Epithelial cell of prostate (primary cell): ENCODE measurements at regions not wholly inside any gene's neighbourhood (a gene's known extent, or its start where the extent isn't known, plus 50 kb on each side); places are given as distances from the start of the nearest gene placed in this dataset.

Experiments used
- DNase-seq: peaks from one replicate; pipeline ENCODE4 v3.0.0-alpha.2; 2011; ENCODE audit warnings: low read depth, low spot score
- H3K27ac ChIP-seq: fragments of 450-650 bp; 2 replicates; pipeline ENCODE4 v1.5.1; 2017; ENCODE audit warnings: mild to moderate bottlenecking

DNA sequence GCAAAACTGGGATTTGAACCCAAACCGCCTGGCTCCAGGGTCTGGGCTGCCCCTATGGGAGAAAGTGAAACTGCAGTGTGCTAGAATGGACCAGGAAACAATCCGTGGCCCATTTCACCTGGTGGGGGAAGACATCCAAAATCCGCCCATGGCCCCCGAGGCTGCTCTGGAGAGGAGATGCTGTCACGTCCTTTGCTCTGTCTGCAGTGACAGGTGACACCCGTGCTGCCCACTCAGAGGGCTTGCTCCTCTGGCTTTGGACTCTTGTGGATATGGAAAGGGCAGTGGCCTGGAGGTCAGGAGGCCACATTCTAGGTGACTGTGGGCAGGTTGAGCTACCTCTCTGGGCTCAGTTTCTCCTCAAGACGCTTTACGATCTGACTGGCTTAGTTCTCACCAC, 151.2 kb upstream of the GPR26 start:
- no peak overlapping the region for H3K27ac ChIP-seq

DNA sequence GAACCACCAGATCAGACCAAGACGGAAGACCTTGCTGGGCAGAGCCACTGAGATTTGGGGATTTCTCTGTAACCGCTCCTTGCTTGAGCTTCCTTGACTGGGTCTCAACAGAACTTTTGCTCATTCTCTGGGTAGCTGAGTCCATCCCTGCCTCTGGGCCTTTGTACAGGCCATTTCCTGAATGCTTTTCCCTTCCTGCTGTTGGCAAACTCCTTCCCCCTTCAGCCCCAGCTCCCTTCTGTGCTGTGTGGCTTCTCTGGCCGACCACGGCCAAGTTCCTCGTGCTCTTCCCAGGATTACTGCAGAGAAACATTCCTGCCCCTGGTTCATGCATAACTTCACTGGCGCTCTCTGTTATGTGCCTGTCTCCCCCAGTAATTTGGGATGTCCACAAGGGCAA, 150.5 kb upstream of the GPR26 start:
- DNase-seq = no peak
- H3K27ac ChIP-seq = no peak overlapping the region

More for the DNA sequence above, 151.2 kb upstream of the GPR26 start:
- no peak for DNase-seq

DNA sequence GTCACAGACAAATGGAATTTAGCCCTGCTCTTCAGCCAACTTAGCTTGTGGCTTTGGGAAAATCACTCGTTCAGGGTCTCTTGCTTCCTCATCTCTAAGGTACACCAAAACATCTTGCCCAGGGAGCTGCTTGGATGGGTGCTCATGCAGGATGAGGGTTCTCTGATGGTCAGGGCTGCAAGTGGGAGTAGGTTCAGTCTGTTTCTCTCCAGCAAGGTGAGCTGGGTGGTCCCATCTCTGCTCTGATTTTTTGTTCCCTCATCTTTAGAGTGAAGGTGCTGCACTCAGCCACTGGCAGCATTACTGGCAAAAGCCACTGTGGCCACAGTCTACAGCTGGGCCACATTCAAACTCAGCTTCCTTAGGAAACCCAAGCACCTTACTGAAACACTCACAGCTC, 149.9 kb upstream of the GPR26 start:
- DNase-seq = no peak
- no peak overlapping the region for H3K27ac ChIP-seq

DNA sequence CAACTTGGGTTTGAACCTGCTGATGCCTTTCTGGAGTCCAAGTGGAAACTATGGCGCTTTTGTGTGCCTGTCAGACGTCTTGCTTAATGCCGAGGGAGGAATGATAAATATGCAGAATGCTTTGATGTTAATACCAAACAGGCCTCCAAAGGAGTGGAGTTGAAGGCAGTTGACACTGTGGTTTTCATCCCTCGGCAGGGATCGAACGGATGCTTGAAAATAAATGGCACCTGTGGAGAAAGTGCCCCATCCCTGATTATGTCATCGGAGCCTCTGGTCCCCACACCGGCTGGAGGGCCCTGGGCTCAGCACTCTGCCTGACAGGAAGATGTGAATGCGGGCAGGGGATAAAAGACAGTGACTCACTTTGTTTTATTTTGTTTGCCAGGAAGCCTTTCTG, 148.7 kb upstream of the GPR26 start:
- DNase-seq = no peak

DNA sequence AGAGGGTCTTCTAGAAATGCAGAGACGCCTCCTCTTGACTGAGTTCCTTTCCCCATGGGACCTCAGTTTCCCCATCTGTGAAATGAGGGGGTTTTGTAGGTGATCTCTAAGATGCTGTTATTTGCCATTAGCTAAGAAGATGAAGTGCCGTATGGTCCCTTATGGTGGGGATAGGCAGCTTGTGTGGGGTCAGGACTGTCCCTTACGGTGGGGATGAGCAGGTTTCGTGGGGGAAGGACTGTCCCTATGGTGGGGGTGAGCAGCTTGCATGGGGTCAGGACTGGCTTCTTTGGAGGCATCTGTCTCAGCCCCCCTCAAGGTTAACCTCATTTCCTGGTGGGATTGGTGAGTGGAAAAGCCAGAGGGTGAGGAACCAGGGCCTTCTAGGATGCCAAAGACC, 148.3 kb upstream of the GPR26 start:
- no peak for DNase-seq
- H3K27ac ChIP-seq = no peak overlapping the region

More for the DNA sequence above, 148.7 kb upstream of the GPR26 start:
- H3K27ac ChIP-seq = no peak overlapping the region

DNA sequence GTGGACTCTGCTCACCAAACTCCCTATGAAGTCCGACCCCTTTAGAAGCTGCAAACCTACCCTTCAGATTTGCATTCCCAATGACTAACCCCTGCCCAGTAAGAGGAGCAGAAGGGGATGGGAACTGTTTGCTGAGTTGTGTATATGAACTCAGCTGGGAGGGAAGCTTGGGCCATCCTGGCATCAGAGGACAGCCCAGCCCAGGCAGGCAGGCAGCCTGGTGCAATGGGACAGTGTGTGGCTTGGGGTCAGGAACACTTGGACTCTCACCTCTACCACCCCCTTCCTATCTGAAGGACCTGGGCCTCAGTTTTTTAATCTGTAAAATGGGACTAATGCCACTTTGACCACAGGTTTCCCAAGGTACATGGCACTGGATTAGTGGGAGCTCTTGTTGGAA, 147.4 kb upstream of the GPR26 start:
- DNase-seq = no peak
- no peak overlapping the region for H3K27ac ChIP-seq

DNA sequence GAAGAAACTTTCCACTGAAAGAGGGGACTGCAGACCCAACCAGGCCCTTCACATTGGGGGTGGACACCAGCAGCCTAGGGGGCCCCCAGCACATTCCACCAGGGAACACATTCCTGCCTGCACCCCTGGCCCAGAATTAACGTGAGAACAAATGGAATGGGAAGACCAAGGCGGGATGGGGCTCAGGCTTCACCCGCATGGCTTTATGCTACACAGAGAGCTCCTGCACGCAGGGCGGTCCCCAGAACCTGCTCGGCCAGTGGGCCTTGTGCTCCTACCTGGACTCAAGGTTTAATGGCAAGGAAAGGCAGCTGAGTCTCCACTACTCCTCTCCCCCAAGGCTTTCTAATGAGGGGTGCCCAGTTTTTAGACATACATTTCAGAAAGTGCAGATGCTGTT, 146.3 kb upstream of the GPR26 start:
- no peak for DNase-seq
- H3K27ac ChIP-seq = no peak overlapping the region

DNA sequence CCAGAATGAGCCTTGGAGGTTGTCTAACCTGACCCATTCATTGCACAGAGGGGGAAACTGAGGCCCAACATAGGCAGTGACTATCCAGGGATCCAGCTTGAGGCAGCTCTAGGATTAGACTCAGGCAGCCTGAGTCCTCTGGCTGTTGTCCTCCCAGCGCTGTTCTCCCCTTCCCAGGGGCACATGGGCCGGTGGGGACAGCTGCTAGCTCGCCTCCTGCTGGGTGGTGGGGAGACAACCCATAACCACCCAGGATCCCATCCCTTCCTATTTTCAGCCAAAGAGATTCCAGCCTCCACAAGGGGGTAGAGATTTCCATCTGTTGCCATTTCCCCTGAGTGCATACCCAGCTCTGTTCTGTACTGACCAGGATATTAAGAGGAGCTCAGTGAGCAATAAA, 145.1 kb upstream of the GPR26 start:
- no peak overlapping the region for H3K27ac ChIP-seq
- DNase-seq = no peak

DNA sequence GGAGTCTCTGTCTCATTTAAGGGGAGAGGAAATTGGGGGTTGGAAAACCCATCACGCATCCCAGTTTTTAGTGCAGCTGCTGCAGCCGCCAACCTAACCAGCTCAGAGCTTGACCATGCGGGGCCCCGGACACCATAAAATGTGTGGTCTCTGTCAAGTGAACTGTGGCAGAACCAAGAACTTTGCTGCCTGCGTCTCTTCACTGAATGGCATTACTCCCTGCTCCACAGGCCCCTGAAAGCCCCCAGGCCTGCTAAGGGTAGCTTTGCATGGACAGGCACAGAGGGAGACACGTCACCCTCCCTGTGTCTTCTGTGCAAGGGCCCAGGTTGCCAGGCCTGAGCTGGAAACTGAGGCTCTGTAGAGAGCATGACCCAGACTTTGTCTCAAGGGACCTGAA, 144.6 kb upstream of the GPR26 start:
- H3K27ac ChIP-seq = no peak overlapping the region
- DNase-seq = no peak

DNA sequence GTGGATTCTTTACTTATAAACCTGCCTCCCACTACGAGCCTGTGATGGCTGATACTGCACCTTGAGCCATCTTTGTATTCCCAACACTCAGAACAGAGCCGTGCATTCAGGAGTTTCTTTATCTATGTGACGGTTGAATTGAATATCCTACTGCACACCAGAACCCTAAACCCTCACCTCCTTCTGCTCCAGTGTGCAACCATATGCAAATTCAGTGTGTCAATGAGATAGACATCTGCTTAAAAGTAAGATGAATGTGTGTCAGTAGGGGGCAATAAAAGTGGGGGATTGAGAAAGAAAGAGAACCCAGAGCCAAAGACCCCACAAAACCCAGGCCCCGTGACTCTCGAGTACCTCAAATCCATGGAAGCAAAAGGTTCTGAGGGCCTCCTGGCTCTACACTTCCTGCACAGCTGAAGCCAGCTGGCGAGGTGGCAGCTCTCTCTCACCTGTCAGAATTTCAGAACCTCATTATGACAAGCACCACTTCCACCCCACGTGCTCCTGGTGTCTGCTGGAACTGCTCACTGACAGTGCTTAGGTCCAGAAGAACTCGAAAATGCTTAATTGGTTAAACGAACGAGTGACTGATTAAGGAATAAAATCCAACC, 143.3 kb upstream of the GPR26 start:
- H3K27ac ChIP-seq = no peak overlapping the region

DNA sequence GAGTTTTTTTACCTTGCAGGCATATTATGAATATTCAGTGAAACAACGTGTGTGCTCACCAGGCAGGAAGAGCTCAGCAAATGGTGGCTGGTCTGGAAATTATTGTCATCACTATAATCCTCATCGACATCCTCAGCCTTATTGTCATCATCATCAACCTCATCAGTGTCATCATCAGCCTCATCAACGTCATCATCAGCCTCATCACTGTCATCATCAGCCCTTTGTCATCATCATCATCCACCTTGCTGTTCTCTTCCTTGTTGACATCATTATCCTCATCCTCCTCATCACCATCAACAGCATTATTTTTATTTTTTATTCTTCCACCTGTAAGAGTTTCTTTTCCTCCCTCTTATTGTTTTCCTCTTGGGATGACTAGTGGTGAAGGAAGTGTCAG, 142.3 kb upstream of the GPR26 start:
- no peak for DNase-seq
- H3K27ac ChIP-seq = no peak overlapping the region

More for the DNA sequence above, 143.3 kb upstream of the GPR26 start:
- DNase-seq = no peak

DNA sequence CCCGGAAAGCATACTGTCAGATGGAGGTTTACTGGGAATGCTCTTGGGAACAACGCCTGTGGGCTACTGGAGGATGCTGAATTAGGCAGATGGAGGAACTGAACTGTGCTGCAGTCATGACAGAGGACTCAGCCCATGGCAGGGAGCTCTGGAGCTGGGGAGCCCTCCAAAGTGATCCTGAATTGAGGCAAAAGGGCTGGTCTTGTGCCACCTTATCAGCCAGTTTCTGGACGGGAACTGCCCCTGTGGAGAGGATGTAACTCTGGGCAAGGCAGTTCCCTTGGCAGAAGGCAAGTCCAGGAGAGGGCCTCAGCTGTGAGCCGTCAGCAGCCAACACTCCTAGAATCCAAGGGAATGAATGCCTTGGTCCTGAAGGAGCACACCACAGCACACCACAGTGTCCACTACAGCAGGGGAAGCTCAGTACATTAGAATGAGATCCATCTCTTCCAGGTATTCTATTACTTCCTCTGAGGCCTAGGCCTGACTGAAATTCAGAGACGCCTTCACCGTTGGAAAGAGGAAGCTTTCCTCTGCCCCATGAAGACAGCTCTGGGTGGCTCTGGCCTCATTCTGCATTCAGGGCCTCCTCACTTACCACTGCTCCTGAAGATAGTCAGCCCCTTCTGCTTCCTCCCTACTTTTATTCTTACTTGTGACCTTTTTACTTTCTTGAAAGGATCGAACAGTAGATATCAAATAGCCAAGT, 139.6 kb upstream of the GPR26 start:
- DNase-seq = no peak
- no peak overlapping the region for H3K27ac ChIP-seq

DNA sequence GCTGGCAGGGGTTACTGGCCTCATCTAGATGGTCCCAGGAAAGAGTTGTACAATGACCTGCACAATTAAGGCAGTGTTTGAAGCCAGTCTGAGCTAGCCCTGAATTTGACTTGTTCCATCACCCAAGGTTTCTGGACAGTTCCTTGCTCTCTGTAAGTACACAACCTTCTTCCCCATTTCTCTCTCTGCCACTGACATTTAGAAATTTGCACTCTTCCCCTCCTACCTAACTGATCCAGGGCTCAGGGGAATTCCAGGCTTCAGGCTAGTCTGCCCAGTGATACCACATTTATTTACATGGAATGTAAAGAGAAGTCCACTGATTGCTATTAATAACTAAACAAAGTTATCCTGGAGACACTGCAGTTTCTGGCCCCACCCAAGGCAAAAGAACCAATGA, 139.0 kb upstream of the GPR26 start:
- no peak overlapping the region for H3K27ac ChIP-seq
- no peak for DNase-seq

DNA sequence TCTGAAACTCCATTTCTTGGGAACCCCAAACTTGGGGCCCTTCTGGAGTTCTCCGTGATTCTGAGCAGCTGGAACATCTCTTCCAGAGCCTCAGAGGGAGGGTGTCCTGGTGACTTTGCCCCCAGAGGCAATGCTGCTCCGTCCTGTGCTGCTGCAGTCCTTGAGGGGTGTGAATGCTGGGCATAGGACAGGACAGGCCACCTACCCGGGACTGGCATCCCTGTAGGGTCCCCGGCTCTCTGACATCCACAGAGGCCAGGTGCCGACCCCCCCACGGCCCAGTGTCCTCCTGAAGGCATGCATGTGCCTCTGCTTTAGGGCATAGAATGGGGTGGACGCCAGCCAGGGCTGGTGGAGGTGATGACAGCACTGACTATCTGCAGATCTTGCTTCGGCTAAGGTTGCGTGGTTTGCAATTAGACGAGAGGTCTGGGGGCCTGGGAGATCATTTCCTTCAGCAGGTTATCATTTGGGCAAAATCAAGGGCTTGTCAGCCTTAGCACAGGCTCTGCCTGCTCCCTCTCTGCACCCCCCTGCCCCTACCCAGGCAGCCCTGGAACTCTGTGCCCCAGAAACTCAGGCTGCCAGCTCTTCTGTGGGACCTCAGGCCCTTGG, 136.9 kb upstream of the GPR26 start:
- H3K27ac ChIP-seq = no peak overlapping the region
- DNase-seq = no peak

DNA sequence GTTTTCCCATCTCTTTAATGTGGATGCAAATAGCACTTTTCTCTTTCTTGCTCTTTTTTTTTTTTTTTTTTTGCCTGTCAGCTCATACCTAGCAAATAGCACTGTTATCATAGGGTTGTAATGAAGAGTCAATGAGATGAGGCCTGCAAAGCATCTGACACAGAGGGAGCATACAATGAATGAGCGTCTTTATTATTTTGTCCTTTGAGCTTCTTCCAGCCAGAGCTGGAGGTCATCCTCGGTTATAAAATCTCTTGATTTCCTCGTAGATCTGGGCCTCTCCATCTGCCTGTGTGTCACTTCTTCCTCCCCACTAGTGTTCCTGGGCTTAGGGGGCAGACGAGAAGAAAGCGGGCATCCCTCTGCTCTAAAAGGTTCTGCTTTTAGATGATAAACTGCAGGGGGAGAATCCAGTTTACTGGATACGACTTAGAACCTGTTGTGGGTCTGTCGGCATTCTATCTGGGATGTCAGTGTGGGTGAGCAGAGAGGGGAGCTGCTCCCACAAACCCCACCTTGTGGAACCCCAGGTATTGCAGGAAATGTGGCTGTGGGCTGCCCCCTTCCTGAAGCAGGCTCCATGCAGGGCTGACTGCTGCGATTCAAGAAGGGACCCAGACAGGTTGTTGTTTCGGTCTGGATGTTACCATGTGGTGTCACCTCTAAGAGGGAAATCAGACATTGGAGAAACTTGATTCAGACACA, 135.8 kb upstream of the GPR26 start:
- no peak for DNase-seq

DNA sequence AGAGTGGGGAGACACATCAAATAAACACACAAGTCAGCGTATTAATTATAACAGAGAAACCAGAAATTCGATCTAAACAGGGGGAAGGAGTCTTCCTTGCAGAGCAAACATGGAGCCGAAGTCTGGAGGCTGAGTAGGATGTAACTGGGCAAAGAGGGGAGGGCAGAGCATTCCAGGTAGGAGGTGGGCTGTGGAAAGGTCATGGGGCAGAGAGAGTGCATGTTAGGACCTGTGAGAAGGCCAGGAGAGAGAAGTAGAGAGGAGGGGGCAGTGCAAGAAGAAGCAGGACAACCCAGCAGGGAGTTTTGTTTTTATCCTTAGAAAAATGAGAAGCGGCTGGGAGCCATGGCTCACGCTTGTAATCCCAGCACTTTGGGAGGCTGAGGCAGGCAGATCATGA, 130.8 kb upstream of the GPR26 start:
- no peak for DNase-seq

More for the DNA sequence above, 135.8 kb upstream of the GPR26 start:
- H3K27ac ChIP-seq = no peak overlapping the region

DNA sequence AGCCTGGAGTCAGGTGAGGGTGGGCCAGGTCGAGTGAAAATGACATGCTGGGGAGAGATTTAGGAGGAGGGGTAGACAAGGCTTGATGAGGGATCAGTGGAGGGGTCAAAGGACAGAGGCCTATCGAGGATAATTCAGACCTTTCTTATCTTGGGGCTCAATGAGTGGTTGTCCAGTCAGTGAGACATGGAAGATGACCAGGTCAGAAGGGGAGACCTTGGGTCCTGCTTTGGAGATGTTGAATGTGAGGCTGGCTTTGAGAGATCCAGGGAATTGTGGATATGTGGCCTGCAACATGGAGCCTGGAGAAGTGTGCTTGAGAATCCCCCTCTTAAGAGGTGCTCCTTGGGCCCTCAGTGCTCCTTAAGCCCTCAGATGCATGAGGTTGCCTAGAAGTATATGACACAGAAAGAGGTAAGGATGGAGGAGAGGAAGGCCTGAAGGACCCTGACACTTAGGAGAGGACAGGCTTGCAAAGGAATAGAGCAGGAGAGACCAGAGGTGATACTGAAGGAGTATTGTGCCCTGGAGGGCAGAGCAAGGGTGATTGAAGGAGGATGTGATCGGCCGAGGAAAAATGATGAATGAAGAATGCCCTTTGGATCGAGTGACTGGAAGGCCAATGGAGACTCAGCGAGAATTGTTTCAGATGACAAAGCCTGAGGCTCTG, 129.8 kb upstream of the GPR26 start:
- H3K27ac ChIP-seq = no peak overlapping the region
- no peak for DNase-seq

More for the DNA sequence above, 130.8 kb upstream of the GPR26 start:
- no peak overlapping the region for H3K27ac ChIP-seq

DNA sequence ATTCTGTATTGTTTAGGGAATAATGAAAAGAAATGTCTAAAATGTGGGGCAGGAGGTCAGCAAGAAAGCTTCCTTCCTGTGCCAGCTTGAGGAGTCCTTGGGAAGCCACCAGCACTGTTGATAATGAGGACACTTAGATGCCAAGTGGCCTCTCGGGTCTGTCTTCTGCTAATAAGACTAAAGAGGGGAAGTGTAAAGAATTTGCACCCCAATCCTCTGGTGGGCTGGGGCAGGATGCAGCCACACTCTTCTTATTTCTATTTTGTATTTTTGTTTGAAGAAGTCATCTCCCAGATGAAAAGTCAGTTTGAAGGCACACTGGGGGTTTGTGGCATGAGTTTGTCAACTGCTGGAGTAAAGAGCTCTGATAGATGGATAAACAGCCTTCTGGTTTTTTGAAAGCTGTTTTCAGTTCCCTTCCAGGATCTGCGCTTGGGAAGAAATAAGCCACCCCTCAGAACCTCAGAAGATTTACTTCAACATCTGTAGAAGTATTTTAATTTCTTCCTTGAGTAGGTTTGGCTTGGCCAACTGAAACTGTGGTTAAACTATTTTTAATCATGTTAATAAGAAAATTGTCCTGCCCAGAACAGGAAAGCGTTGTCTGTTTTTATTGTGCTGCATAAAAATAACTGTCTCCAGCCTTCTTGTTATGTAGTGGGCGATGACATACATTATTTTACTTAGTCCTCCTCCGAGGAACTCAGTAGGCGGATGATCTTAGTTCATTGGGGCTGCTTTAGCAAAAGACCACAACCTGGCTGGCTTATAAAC, 128.8 kb upstream of the GPR26 start:
- no peak for DNase-seq
- no peak overlapping the region for H3K27ac ChIP-seq

DNA sequence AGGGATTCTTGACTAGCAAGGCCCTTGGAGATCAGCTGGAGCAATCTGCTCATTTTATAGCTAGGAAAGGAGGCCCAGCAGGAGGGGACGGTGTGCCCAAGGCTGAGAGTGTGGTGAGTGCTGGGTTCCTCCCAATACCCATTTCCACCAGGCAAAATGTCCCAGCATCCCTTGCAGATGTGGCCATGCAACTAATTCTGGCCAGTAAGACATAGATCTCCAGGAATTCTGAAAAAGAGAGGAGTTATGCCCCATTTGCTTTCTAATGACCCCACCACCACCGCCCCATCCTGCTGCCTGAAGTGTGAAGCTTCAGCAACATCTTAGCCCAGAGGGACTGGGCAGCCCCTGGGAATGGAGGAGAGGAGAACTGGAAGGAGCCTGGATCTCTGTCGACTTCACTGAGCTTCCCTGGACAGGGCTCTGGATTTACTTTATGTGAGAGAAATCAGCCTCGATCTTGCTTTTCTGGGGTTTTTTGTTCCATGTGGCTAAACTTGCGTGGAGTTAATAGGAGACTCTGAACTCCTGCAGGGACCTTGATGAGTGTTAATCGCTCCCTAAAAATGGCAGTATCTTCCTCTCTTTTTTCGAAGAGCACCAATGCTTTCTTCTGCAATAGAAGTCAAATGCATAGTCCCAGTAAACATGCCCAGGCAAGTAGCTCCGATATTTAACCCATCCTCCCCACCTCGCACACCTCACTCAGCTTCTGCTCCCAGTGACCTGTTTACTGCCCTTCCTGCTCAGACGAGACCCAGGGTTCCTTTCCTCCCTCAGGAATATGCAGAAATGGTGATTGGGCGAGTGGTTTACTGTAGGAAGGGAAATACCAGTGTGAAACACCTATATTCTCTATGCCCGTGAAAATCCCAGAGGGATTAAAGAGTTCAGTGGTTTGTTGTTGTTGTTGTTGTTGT, 127.5 kb upstream of the GPR26 start:
- H3K27ac ChIP-seq = no peak overlapping the region
- no peak for DNase-seq
